ENCODE measurements at regions not wholly inside any gene's neighbourhood (a gene's known extent, or its start where the extent isn't known, plus 50 kb on each side); places are given as distances from the start of the nearest gene placed in this dataset.

DNA sequence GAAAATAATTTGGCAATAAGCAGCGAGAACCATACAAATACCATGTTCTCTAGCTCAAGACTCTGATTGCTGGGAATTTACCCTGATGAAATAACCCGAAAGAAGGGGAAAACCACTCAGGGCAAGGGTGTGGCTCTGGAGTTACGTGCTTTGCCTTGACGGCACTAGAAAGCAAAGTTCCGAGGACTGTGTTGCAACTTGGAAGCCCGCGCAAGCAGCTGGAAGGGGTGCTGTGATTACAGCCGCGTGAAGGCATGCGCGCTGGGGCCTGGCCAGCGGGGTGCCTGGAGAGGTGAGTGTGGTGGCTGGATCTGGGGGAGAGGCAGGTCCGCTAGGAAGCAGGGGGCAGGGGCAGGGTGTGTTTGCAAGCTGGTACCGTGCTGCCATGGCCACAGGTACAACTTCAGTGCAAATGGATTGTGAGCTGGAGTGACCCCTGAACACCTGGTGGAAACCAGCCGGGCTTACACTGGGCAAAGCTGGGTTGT lies 52.6 kb upstream of the CNOT6 start:
- CTCF ChIA-PET = no interaction called here

More for the DNA sequence above, 52.6 kb upstream of the CNOT6 start:
- Mint-ChIP-seq H3K36me3 (no peaks in the 10 kb centered on the region), H3K4me3 (no peak overlapping the region), H3K9me3 (peaks cover 2% of the 10 kb centered on the region), H3K27me3 (peaks cover 4% of the 10 kb centered on the region), H3K4me1 (no peaks in the 10 kb centered on the region), H3K27ac (no peak overlapping the region)
- no peak for DNase-seq

Measured in activated naive CD4-positive, alpha-beta T cell treated with anti-CD3 and anti-CD28 coated beads, Interleukin-2, amount 10 ng/mL, durations not matched to agents 7 days and 5 days (primary cell).